H9 (cell line): ENCODE measurements at regions not wholly inside any gene's neighbourhood (a gene's known extent, or its start where the extent isn't known, plus 50 kb on each side); places are given as distances from the start of the nearest gene placed in this dataset.

Source experiments
- DNase-seq: peaks from one replicate; pipeline ENCODE4 v3.0.0-alpha.2; 2017
- H2AFZ ChIP-seq: one replicate; pipeline ENCODE4 v1.6.1; 2013; ENCODE audit warnings: mild to moderate bottlenecking, low read length, control low read depth, moderate library complexity
- H2AK5ac ChIP-seq: 2 replicates; pipeline ENCODE4 v1.6.1; 2013; ENCODE audit warnings: low read length, control low read depth, mixed read lengths; ENCODE audit not compliant: insufficient read length
- H2BK120ac ChIP-seq: one replicate; pipeline ENCODE4 v1.6.1; 2013; ENCODE audit warnings: low read depth, mild to moderate bottlenecking, low read length, control low read depth, inconsistent platforms; ENCODE audit not compliant: poor library complexity, severe bottlenecking
- H2BK12ac ChIP-seq: 2 replicates; pipeline ENCODE4 v1.6.1; 2013; ENCODE audit warnings: low read length, control low read depth, mixed read lengths, low read depth; ENCODE audit not compliant: insufficient read length
- H2BK15ac ChIP-seq: 2 replicates; pipeline ENCODE4 v1.6.1; 2013; ENCODE audit warnings: low read depth, low read length, control low read depth
- H2BK20ac ChIP-seq: one replicate; pipeline ENCODE4 v1.6.1; 2013; ENCODE audit warnings: low read depth, mild to moderate bottlenecking, low read length, control low read depth, inconsistent platforms; ENCODE audit not compliant: poor library complexity, severe bottlenecking
- H2BK5ac ChIP-seq: 2 replicates; pipeline ENCODE4 v1.6.1; 2013; ENCODE audit warnings: low read length, control low read depth, mixed read lengths; ENCODE audit not compliant: insufficient read length
- H3K14ac ChIP-seq: 2 replicates; pipeline ENCODE4 v1.6.1; 2013; ENCODE audit warnings: low read length, control low read depth; ENCODE audit not compliant: insufficient read depth
- H3K18ac ChIP-seq: 2 replicates; pipeline ENCODE4 v1.6.1; 2013; ENCODE audit warnings: low read depth, mild to moderate bottlenecking, mixed read lengths, low read length, control low read depth; ENCODE audit not compliant: insufficient read length
- H3K23ac ChIP-seq: 2 replicates; pipeline ENCODE4 v1.6.1; 2013; ENCODE audit warnings: low read length, control low read depth, mixed read lengths, low read depth; ENCODE audit not compliant: insufficient read length
- H3K23me2 ChIP-seq: 2 replicates; pipeline ENCODE4 v1.6.1; 2013; ENCODE audit warnings: low read depth, mild to moderate bottlenecking, mixed read lengths, low read length, control low read depth; ENCODE audit not compliant: insufficient read length, poor library complexity, severe bottlenecking
- H3K27ac ChIP-seq: 2 replicates; pipeline ENCODE4 v1.5.1; 2013; ENCODE audit warnings: low read length, control low read depth, mixed read lengths, low read depth; ENCODE audit not compliant: insufficient read length
- H3K27me3 ChIP-seq: 2 replicates; pipeline ENCODE4 v1.6.1; 2013; ENCODE audit warnings: low read length, control low read depth, inconsistent platforms; ENCODE audit not compliant: insufficient read depth
- H3K4ac ChIP-seq: 2 replicates; pipeline ENCODE4 v1.6.1; 2013; ENCODE audit warnings: low read depth, mild to moderate bottlenecking, control low read depth, inconsistent platforms, low read length, moderate library complexity
- H3K4me1 ChIP-seq: 2 replicates; pipeline ENCODE4 v1.6.1; 2013; ENCODE audit warnings: low read length, control low read depth, inconsistent platforms; ENCODE audit not compliant: insufficient read depth
- H3K4me2 ChIP-seq: 2 replicates; pipeline ENCODE4 v1.6.1; 2013; ENCODE audit warnings: low read length, control low read depth, mixed read lengths; ENCODE audit not compliant: insufficient read length, insufficient read depth
- H3K56ac ChIP-seq: 2 replicates; pipeline ENCODE4 v1.6.1; 2013; ENCODE audit warnings: low read depth, mild to moderate bottlenecking, mixed read lengths, low read length, control low read depth; ENCODE audit not compliant: insufficient read length
- H3K79me1 ChIP-seq: 2 replicates; pipeline ENCODE4 v1.6.1; 2013; ENCODE audit warnings: low read depth, mild to moderate bottlenecking, moderate library complexity, low read length, control low read depth, inconsistent platforms; ENCODE audit not compliant: insufficient read depth, poor library complexity, severe bottlenecking
- H3K79me2 ChIP-seq: 2 replicates; pipeline ENCODE4 v1.6.1; 2013; ENCODE audit warnings: low read length, control low read depth, inconsistent platforms; ENCODE audit not compliant: insufficient read depth
- H3K9ac ChIP-seq: 2 replicates; pipeline ENCODE4 v1.6.1; 2013; ENCODE audit warnings: low read length, control low read depth, mixed read lengths; ENCODE audit not compliant: insufficient read length; ENCODE audit errors: extremely low read depth
- H3K9me3 ChIP-seq: one replicate; pipeline ENCODE4 v1.6.1; 2013; ENCODE audit warnings: low read depth, low read length, inconsistent platforms; ENCODE audit not compliant: control insufficient read depth
- H3T11ph ChIP-seq: one replicate; pipeline ENCODE4 v1.6.1; 2013; ENCODE audit warnings: mild to moderate bottlenecking, low read length, control low read depth, inconsistent platforms
- H4K20me1 ChIP-seq: one replicate; pipeline ENCODE4 v1.6.1; 2013; ENCODE audit not compliant: control insufficient read depth, insufficient read length, insufficient read depth
- H4K5ac ChIP-seq: 2 replicates; pipeline ENCODE4 v1.6.1; 2013; ENCODE audit warnings: low read depth, mild to moderate bottlenecking, mixed read lengths, low read length, control low read depth; ENCODE audit not compliant: insufficient read length
- H4K8ac ChIP-seq: replicated peaks from 2 replicates; pipeline ENCODE4 v1.6.1; 2013; ENCODE audit warnings: low read length, control low read depth, mixed read lengths, low read depth; ENCODE audit not compliant: insufficient read length
- H4K91ac ChIP-seq: 2 replicates; pipeline ENCODE4 v1.6.1; 2013; ENCODE audit warnings: low read depth, mild to moderate bottlenecking, moderate library complexity, mixed read lengths, low read length, control low read depth; ENCODE audit not compliant: insufficient read length
- H3K27ac Mint-ChIP-seq, 3 experiments: 2 replicates in 2 of 3; 3 replicates in 1 of 3; pipeline ENCODE4 v1.8.0; 2020 to 2021; ENCODE audit warnings: mixed read lengths in 3 of 3, mild to moderate bottlenecking in 1 of 3, moderate library complexity in 1 of 3
- H3K27me3 Mint-ChIP-seq: 2 replicates; pipeline ENCODE4 v1.8.0; 2021; ENCODE audit warnings: low read depth, mild to moderate bottlenecking, moderate library complexity, mixed read lengths
- H3K36me3 Mint-ChIP-seq, 3 experiments: 2 replicates in 2 of 3; 3 replicates in 1 of 3; pipeline ENCODE4 v1.8.0; 2020 to 2021; ENCODE audit warnings: low read depth in 3 of 3, mixed read lengths in 3 of 3; ENCODE audit not compliant: insufficient read depth in 1 of 3
- H3K4me1 Mint-ChIP-seq, 2 experiments: 2 replicates each; pipeline ENCODE4 v1.8.0; 2020; ENCODE audit warnings: mixed read lengths in 2 of 2
- H3K4me3 Mint-ChIP-seq, 2 experiments: 2 replicates in 1 of 2; 3 replicates in 1 of 2; pipeline ENCODE4 v1.8.0; 2020 to 2021; ENCODE audit warnings: mild to moderate bottlenecking in 2 of 2, mixed read lengths in 2 of 2, moderate library complexity in 1 of 2
- H3K9me3 Mint-ChIP-seq, 2 experiments: 2 replicates in 1 of 2; 3 replicates in 1 of 2; pipeline ENCODE4 v1.8.0; 2020; ENCODE audit warnings: mild to moderate bottlenecking in 2 of 2, mixed read lengths in 2 of 2, moderate library complexity in 1 of 2
- CTCF ChIP-seq: fragments of 200-600 bp; sonication (generic); conservative IDR thresholded peaks from 3 replicates; pipeline ENCODE4 v1.8.0; 2021; ENCODE audit warnings: antibody characterized with exemption, mild to moderate bottlenecking
- WGBS: extraction: QIAGEN DNeasy Blood & Tissue Kit; methylation state at CpG from one replicate; pipeline ENCODE4 v1.1.7; 2013; ENCODE audit warnings: missing lambda C conversion rate, low lambda C conversion rate, mixed read lengths; ENCODE audit not compliant: insufficient read length; ENCODE audit errors: extremely low coverage; 5-methylcytosine and 5-hydroxymethylcytosine counted together

GRCh38 chr18:78818495-78818894, 161.1 kb upstream of the SALL3 start:
- no peak overlapping the region for H2AK5ac ChIP-seq
- no peak overlapping the region for H2BK15ac ChIP-seq
- Mint-ChIP-seq H3K27ac (no peak overlapping the region; a peak in 1 of 7 replicates), H3K9me3 (peaks cover 0 to 3% of the 10 kb centered on the region in 2 experiments; a peak in 2 of 5 replicates), H3K36me3 (no peaks in the 10 kb centered on the region), H3K4me3 (no peak overlapping the region), H3K27me3 (peaks cover 39% of the 10 kb centered on the region), H3K4me1 (peaks cover 26 to 31% of the 10 kb centered on the region in 2 experiments)
- no peak overlapping the region for H3K4ac ChIP-seq
- H2BK12ac ChIP-seq, result no peak overlapping the region
- H3K4me1 ChIP-seq, result no peaks in the 10 kb centered on the region; the same call in 1 of the 2 replicates
- H3K9ac ChIP-seq, result no peak overlapping the region
- no peaks in the 10 kb centered on the region for H4K20me1 ChIP-seq
- H4K91ac ChIP-seq, result no peak overlapping the region
- H2AFZ ChIP-seq, result no peak overlapping the region
- WGBS, result no CpG with 5 or more reads among the region's 5 CpGs
- H3K18ac ChIP-seq, result no peak overlapping the region
- no peak overlapping the region for H3K14ac ChIP-seq
- H4K8ac ChIP-seq, result no peak overlapping the region
- H3K27ac ChIP-seq, result no peak overlapping the region
- no peaks in the 10 kb centered on the region for H3K9me3 ChIP-seq
- H2BK5ac ChIP-seq, result no peak overlapping the region
- H2BK120ac ChIP-seq, result no peak overlapping the region
- no peaks in the 10 kb centered on the region for H3K79me1 ChIP-seq
- DNase-seq, result no peak
- no peak overlapping the region for H2BK20ac ChIP-seq
- H3K56ac ChIP-seq, result no peak overlapping the region
- no peak overlapping the region for H4K5ac ChIP-seq
- no peak for TF ChIP-seq CTCF
- H3K79me2 ChIP-seq, result no peaks in the 10 kb centered on the region
- H3K23me2 ChIP-seq, result no peaks in the 10 kb centered on the region
- H3T11ph ChIP-seq, result no peak overlapping the region
- no peaks in the 10 kb centered on the region for H3K27me3 ChIP-seq
- no peak overlapping the region for H3K4me2 ChIP-seq
- no peak overlapping the region for H3K23ac ChIP-seq
